Activated naive CD4-positive, alpha-beta T cell treated with anti-CD3 and anti-CD28 coated beads, Interleukin-2, amount 10 ng/mL, durations not matched to agents 7 days and 5 days (primary cell): ENCODE measurements at regions not wholly inside any gene's neighbourhood (a gene's known extent, or its start where the extent isn't known, plus 50 kb on each side); places are given as distances from the start of the nearest gene placed in this dataset.
A peak's percentile ranks its signal among the peaks of the same experiment; 100 is the strongest.
"Not testable (repeated sequence)": the region's sequence is repeated elsewhere in the genome, so short reads cannot be mapped to it uniquely, and the experiment has no call there.

Experiments used
- CTCF ChIA-PET: fragments of 350-600 bp; sonication (Branson Sonifier 250); formaldehyde crosslinking; loops from one replicate; lab custom pipeline; 2021; ENCODE audit warnings: antibody characterized with exemption; lab: Charles Lee
- DNase-seq: peaks from one replicate; pipeline ENCODE4 v3.0.0-alpha.2; 2020
- H3K27ac Mint-ChIP-seq: one replicate; pipeline ENCODE4 v1.8.0; 2021; ENCODE audit warnings: mild to moderate bottlenecking, moderate library complexity, mixed read lengths
- H3K27me3 Mint-ChIP-seq: one replicate; pipeline ENCODE4 v1.8.0; 2021; ENCODE audit warnings: mild to moderate bottlenecking, mixed read lengths
- H3K36me3 Mint-ChIP-seq: one replicate; pipeline ENCODE4 v1.8.0; 2021; ENCODE audit warnings: mixed read lengths
- H3K4me1 Mint-ChIP-seq: one replicate; pipeline ENCODE4 v1.8.0; 2021; ENCODE audit warnings: mixed read lengths
- H3K4me3 Mint-ChIP-seq: one replicate; pipeline ENCODE4 v1.8.0; 2021; ENCODE audit warnings: mild to moderate bottlenecking, moderate library complexity, mixed read lengths
- H3K9me3 Mint-ChIP-seq: one replicate; pipeline ENCODE4 v1.8.0; 2021; ENCODE audit warnings: mixed read lengths

DNA sequence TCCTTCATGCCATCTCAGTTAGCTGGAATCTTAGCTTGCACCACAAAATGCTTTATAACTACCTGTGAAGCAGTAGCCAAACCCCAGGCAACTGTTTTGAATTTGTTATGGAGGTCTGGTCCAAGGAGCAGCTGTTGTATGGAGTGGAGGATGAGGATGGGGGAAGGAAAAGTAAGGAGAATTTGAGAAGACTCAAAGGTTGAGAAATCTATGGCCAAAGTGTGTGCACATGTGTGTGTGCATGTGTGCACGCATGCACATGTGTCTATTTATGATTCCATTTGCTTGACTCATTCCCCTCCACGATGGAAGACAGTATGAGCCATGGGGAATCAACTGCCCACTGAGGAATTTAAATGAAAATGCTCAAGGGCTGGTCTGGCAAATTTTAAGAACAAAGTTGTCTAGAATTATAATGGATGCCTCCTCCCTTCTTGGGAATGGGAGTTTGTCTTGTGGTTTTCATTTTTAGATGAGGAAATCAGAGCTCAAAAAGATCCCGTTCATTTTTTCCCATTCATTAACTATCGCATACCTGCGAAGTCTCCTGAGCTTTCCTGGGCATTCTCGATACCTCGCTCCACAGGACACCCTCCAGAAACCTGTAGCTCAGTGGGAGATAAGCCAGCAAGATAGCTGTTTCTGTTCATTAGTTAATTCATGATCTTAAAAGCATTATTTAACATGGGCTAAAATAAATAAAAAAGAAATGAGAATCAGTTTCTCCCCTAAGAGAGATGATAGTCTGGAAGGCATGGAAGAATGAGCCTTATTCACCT lies 152.3 kb upstream of the NEDD9 start:
- no peak overlapping the region for H3K4me3 Mint-ChIP-seq
- peaks cover 2% of the 10 kb centered on the region for H3K9me3 Mint-ChIP-seq
- peaks cover 56% of the 10 kb centered on the region for H3K4me1 Mint-ChIP-seq
- no peak overlapping the region for H3K27ac Mint-ChIP-seq
- CTCF ChIA-PET, result interaction anchor here (1.3 kb wide), 1 partner anchor 31 kb away, joined by 5 read pairs; no protein-coding TSS in a partner anchor
- DNase-seq, result no peak
- peaks cover 23% of the 10 kb centered on the region for H3K36me3 Mint-ChIP-seq
- peaks cover 8% of the 10 kb centered on the region for H3K27me3 Mint-ChIP-seq

DNA sequence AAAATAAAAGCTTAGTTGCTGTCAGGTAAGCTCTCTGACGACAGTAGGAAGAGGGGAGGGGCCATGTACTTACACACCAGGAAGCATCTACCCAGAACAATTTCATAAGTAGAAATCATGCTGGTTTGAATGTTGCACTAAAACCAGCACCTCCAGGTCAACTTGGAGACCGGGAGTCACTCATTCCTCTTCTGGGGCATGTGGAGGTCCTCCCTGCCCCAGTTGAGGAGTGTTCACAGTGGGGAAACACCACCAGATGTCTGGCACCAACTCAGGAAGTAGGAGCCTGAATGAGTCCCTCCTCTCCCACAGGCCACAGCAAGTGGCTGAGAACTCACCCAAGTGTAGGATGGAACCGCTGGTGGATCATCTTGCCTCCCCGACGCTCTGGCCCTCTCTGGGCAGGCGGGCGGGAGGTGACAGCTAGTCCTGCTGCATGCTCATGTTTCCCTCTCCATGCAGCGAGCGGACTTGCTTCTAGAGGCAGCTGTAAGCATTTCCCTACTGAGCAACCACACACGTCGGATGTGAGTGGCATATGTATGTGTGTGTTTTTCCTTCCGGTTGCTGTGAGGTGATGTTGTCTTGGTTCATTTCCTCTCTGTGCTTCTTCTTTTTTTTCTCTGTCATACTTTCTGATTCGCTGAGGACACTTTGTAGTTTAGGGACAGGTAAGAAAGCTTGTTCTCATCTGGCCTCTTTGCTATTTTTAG lies 149.5 kb upstream of the NEDD9 start:
- CTCF ChIA-PET, result interaction anchor here (0.7 to 3.4 kb wide), 8 partner anchors 9 to 239 kb away, joined by 3 to 18 read pairs (median 3); no protein-coding TSS in a partner anchor
- peak; percentile 83 for DNase-seq
- Mint-ChIP-seq H3K27ac (peak overlapping the region; percentile 96), H3K36me3 (peaks cover 43% of the 10 kb centered on the region), H3K4me1 (peaks cover 62% of the 10 kb centered on the region), H3K9me3 (peaks cover 9% of the 10 kb centered on the region), H3K27me3 (peaks cover 8% of the 10 kb centered on the region), H3K4me3 (peak overlapping the region; percentile 86)

DNA sequence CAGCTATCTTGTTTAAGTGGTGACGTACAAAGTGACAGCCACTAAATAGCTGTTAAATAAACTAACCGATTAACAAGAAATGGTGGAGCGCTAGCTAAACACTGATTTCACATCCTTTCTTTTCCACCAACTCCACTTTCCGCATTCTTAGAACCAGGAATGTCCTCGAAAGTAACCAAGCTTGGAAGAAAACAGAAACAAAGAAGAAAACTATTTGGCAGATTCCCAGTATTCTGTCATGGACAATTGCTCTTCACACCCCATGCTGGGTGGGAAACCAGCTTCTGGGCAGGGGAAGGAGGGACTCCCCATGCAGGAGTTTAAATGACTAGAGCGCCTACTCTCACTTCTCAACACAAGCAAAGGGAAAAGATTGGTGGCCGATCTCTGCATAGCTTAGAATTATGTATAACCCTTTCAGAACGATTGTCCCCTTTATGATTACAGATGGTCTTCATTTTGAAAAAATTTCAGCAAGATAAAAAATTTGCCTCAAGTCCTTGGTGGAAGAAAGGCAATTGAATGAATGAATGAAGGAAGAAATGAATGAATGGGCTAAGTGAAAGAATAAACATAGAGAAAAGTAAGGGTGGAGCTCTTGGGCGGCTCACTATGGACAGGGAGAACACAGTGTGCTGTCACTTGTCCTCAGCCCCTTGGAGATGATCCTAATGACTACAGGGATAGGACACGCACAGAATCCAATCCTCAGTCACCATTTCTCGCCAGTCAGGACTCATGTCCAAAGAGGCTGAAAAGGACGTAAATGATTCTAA lies 148.7 kb upstream of the NEDD9 start:
- Mint-ChIP-seq H3K27ac (peak overlapping the region; percentile 96), H3K9me3 (peaks cover 12% of the 10 kb centered on the region), H3K36me3 (peaks cover 50% of the 10 kb centered on the region), H3K4me3 (peak overlapping the region; percentile 86), H3K4me1 (peaks cover 58% of the 10 kb centered on the region), H3K27me3 (peaks cover 8% of the 10 kb centered on the region)
- CTCF ChIA-PET, result interaction anchor here (0.6 to 3.4 kb wide), 9 partner anchors 9 to 238 kb away, joined by 3 to 18 read pairs (median 3); no protein-coding TSS in a partner anchor
- DNase-seq, result no peak

GRCh38 chr6:11380549-11380948 lies 148.1 kb upstream of the NEDD9 start:
- H3K27me3 Mint-ChIP-seq, result peaks cover 8% of the 10 kb centered on the region
- H3K36me3 Mint-ChIP-seq, result peaks cover 55% of the 10 kb centered on the region
- no peak for DNase-seq
- CTCF ChIA-PET, result interaction anchor here (0.6 to 2.1 kb wide), 5 partner anchors 13 to 208 kb away, joined by 3 to 7 read pairs (median 3); no protein-coding TSS in a partner anchor
- H3K4me3 Mint-ChIP-seq, result peak overlapping the region; percentile 86
- H3K4me1 Mint-ChIP-seq, result peaks cover 58% of the 10 kb centered on the region
- H3K27ac Mint-ChIP-seq, result peak overlapping the region; percentile 96
- peaks cover 14% of the 10 kb centered on the region for H3K9me3 Mint-ChIP-seq

DNA sequence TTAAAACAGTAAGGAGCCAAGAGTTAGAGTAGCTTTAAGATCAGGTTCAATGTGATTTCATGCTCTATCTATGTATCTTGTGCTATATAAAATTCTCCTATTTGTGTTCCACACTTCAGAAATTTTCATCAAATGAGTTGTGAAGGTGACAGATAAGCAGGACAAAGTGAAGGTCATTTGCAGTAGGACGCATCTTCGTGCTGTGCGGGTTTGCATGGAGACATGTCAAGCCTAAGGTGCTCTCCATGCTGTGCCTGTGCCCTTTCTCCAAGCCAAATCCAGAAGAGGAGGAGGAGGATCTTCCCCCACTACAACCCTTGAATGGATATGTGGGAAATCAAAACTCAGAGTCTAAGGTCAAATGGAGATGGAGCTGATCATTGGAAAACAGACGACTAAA lies 147.3 kb upstream of the NEDD9 start:
- Mint-ChIP-seq H3K4me1 (peaks cover 60% of the 10 kb centered on the region), H3K27me3 (peaks cover 4% of the 10 kb centered on the region), H3K27ac (no peak overlapping the region), H3K4me3 (no peak overlapping the region), H3K9me3 (peaks cover 14% of the 10 kb centered on the region), H3K36me3 (peaks cover 59% of the 10 kb centered on the region)
- CTCF ChIA-PET, result interaction anchor here (1.9 to 2.1 kb wide), 2 partner anchors 13 to 207 kb away, joined by 6 to 7 read pairs; no protein-coding TSS in a partner anchor
- DNase-seq, result no peak

DNA sequence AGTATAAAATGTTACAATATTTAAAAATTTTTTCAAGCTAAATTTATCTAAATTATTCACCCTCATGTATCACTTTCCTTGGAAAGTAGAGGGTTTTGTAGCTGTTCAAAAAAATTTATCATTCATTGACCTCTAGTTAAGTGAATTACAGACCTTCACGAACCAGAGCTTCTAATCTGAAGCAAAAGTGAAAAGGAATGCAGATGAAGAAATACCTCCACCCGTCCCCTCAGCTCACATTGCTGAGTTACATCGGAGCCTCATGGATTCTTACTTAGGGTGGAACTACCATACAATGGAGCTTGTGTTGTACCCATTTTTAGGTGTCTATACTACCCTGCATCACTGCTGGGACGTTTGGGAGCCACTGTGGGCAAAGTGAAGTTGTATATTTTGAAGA lies 146.2 kb upstream of the NEDD9 start:
- H3K27me3 Mint-ChIP-seq, result no peaks in the 10 kb centered on the region
- CTCF ChIA-PET, result interaction anchor here (0.7 kb wide), 1 partner anchor 12 kb away, joined by 3 read pairs; no protein-coding TSS in a partner anchor
- H3K27ac Mint-ChIP-seq, result no peak overlapping the region
- DNase-seq, result no peak
- no peak overlapping the region for H3K4me3 Mint-ChIP-seq
- peaks cover 14% of the 10 kb centered on the region for H3K9me3 Mint-ChIP-seq
- H3K4me1 Mint-ChIP-seq, result peaks cover 66% of the 10 kb centered on the region
- peaks cover 68% of the 10 kb centered on the region for H3K36me3 Mint-ChIP-seq

DNA sequence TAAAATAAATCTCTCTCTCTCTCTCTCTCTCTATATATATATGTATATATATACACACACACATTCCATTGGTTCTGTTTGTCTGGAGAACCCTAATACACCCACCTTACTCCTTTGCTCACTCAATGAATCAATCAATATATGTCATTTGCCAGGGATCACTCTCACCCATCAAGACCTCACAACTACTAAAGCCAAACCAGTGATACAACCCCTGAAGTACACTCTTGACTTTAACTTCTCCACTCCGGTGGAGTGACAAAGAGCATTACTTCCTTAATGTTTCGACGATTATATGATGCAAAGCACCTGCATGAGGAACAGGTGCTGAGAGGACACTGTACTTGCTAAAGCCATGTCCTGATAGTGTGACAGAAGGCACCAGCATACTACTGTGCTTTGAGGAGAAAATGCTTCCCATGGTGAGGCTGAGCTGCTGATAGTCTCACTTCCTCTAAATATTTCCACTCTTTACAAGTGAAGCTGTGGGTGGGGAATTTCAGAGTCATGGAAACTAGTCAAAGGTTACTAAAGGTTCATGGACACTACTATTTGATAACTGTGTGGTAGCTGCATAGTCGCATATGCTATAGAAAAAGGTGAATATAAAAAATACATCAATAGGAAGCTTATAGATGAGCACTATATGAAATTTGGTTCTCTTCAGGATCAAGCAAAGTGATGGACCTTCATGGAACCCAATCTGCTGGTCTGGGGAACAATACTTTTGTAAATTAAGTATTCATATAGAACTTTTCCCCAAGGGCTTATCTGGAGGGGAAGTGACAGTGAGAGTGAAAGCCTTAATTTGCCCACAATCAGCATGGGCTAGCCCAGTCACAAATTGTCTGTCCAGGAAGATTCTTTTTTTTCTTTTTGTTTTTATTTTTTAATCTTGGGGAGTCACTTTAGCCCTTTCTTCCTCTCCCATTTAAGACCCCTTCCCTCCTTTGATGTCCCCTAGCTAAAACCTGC lies 141.9 kb upstream of the NEDD9 start:
- DNase-seq, result no peak
- no peak overlapping the region for H3K4me3 Mint-ChIP-seq
- H3K9me3 Mint-ChIP-seq, result peaks cover 14% of the 10 kb centered on the region
- H3K36me3 Mint-ChIP-seq, result peaks cover 73% of the 10 kb centered on the region
- CTCF ChIA-PET, result no interaction called here
- no peaks in the 10 kb centered on the region for H3K27me3 Mint-ChIP-seq
- no peak overlapping the region for H3K27ac Mint-ChIP-seq
- H3K4me1 Mint-ChIP-seq, result peaks cover 39% of the 10 kb centered on the region

GRCh38 chr6:11373208-11373607 lies 140.7 kb upstream of the NEDD9 start:
- H3K27me3 Mint-ChIP-seq, result no peaks in the 10 kb centered on the region
- H3K27ac Mint-ChIP-seq, result no peak overlapping the region
- H3K4me1 Mint-ChIP-seq, result peaks cover 44% of the 10 kb centered on the region
- peaks cover 71% of the 10 kb centered on the region for H3K36me3 Mint-ChIP-seq
- no peak overlapping the region for H3K4me3 Mint-ChIP-seq
- no peak for DNase-seq
- CTCF ChIA-PET, result no interaction called here
- peaks cover 13% of the 10 kb centered on the region for H3K9me3 Mint-ChIP-seq

DNA sequence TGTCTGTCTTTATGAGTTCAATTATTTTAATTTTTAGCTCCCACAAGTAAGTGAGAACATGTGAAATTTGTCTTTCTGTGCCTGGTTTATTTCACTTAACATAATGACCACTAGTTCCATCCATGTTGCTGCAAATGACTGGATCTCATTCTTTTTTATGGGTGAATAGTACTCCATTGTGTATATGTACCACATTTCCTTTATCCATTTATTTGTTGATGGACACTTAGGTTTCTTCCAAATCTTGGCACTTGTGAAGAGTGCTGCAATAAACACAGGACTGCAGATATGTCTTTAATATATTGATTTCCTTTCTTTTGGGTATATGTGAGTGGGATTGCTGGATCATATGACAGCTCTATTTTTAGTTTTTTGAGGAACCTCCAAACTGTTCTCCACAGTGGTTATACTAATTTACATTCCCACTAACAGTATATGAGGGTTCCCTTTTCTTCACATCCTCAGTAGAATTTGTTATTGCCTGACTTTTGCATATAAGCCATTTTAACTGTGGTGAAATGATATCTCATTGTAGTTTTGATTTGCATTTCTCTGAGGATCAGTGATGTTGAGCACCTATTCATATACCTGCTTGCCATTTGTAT lies 139.8 kb upstream of the NEDD9 start:
- H3K4me3 Mint-ChIP-seq, H3K9me3 Mint-ChIP-seq, DNase-seq, CTCF ChIA-PET, H3K27me3 Mint-ChIP-seq, H3K27ac Mint-ChIP-seq: not testable (repeated sequence)
- Mint-ChIP-seq H3K36me3 (peaks cover 68% of the 10 kb centered on the region), H3K4me1 (peaks cover 46% of the 10 kb centered on the region)

DNA sequence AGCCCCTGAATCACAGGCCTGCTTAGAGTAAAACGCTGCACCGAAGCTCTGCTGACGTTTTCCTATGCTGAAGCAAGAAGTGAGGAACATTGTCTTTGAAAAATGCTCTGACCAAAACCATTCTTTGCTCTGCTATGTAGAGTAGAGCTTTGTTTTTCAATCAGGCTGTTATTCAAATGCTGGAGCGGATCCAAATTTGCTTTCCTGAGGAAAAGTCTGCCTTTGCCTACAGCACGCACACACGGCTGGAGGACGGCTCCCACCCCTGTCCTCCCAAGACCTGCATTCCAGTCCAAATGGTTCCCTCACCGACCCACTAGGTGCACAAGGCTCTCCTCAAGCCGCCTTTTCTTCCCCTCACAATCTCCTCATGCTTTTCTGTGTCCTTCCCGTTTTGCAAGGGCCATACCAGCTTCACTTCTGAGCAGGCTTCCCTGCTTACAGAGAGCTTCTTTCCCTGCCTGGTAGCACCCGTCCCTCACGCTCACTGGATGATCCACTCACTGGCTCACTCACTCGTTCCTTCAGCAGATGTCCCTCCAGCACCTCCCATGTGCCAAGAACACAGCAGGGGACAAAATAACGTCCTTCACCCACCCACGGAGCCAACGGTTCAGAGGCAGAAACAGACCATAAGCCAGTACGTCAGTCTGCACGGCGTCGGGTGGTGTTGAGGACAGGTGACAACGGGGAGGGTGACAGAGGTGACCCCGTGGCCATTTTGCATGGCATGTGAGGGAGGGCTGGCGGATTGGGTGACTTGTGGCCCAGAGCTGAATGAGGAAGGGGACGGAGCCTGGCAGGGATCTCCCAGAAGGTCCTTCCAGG lies 137.9 kb upstream of the NEDD9 start:
- DNase-seq, result no peak
- Mint-ChIP-seq H3K36me3 (peaks cover 62% of the 10 kb centered on the region), H3K27me3 (no peaks in the 10 kb centered on the region), H3K27ac (no peak overlapping the region), H3K4me3 (no peak overlapping the region), H3K9me3 (peaks cover 3% of the 10 kb centered on the region), H3K4me1 (peaks cover 55% of the 10 kb centered on the region)
- CTCF ChIA-PET, result no interaction called here

GRCh38 chr6:11368760-11369159 lies 136.3 kb upstream of the NEDD9 start:
- H3K9me3 Mint-ChIP-seq, result peaks cover 3% of the 10 kb centered on the region
- no peak overlapping the region for H3K4me3 Mint-ChIP-seq
- peaks cover 52% of the 10 kb centered on the region for H3K4me1 Mint-ChIP-seq
- DNase-seq, result no peak
- CTCF ChIA-PET, result no interaction called here
- peaks cover 59% of the 10 kb centered on the region for H3K36me3 Mint-ChIP-seq
- no peaks in the 10 kb centered on the region for H3K27me3 Mint-ChIP-seq
- H3K27ac Mint-ChIP-seq, result no peak overlapping the region

DNA sequence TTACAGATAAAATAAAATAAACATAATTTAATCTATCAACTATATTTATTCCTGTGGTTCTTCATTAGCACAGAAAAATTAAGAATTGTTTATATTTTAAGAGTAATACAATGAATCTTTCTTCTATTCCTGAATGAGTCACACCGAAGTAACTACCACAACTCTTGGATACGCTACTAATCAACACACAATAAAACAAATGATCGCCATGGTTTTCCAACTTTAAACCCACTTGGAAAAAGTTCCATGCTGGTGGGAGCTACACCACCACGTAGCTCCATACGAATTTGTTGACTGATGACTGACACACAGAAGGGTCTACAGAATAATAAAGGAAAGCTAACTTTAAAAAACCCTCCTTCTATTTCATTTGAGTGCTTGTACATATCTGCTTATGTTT lies 135.8 kb upstream of the NEDD9 start:
- H3K4me1 Mint-ChIP-seq, result peaks cover 52% of the 10 kb centered on the region
- no peak overlapping the region for H3K4me3 Mint-ChIP-seq
- H3K9me3 Mint-ChIP-seq, result peaks cover 3% of the 10 kb centered on the region
- CTCF ChIA-PET, result interaction anchor here (1.3 to 1.7 kb wide), 2 partner anchors 14 to 127 kb away, joined by 3 to 4 read pairs; no protein-coding TSS in a partner anchor
- no peaks in the 10 kb centered on the region for H3K27me3 Mint-ChIP-seq
- DNase-seq, result no peak
- H3K27ac Mint-ChIP-seq, result no peak overlapping the region
- peaks cover 60% of the 10 kb centered on the region for H3K36me3 Mint-ChIP-seq
